Activated CD4-positive, alpha-beta T cell treated with anti-CD3 and anti-CD28 coated beads, Interleukin-2, amount 50 U/mL, for 1 hour (primary cell): ENCODE measurements at regions not wholly inside any gene's neighbourhood (a gene's known extent, or its start where the extent isn't known, plus 50 kb on each side); places are given as distances from the start of the nearest gene placed in this dataset.

ENCODE experiments used
- DNase-seq: peaks from one replicate; pipeline ENCODE4 v3.0.0-alpha.2; 2020

DNA sequence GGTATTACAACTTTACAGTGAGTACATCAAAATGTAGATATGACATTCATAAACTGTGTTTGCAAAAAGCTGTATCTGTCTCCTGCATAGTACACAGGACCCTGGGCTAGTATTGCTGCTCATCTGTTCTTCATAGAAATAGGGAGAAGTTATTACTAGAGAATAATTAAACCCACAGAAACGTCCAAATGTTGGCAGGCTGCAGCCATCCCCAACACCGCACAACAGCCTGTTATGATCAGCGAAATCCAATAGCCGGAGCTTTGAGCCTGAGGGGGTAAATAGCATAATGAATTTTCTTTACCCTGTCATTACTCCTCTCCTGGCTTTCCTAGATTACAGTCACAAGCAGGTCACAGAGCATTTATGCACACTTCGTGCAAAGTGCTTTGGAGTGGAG lies 178.0 kb downstream of the DACT1 start:
- DNase-seq: no peak

DNA sequence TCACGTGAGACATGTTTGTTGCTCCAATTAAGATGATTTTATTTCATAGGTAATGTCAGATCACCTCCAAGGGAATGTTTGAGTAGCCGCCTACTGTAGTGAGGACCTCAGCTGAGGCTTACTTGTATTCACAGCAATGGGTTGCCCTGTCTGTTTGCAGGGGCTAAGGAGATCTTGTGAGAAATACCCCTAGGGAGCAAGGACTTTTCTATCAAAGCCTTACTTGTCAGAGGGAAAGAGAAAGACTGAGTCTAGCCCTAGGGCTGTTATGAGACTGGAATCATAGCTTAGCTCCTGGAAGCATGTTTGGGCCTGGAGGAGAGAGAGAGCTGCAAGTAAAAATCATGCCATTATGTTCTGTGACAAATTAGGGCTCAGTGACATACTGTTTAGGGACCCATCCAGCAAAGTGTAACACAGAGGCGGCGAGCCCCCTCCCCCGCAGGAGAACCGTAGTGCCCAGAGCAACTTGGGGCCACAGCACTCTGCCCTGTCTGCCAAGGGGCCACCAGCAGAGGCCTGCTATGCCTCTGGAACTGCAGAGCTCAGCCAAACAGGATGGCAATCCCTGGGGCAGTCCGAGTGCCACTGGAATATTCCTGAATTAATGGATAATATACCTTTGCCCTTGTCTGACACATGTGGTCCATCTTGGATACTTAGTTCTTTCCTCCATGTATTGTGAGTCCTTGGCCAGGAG lies 178.8 kb downstream of the DACT1 start:
- no peak for DNase-seq

DNA sequence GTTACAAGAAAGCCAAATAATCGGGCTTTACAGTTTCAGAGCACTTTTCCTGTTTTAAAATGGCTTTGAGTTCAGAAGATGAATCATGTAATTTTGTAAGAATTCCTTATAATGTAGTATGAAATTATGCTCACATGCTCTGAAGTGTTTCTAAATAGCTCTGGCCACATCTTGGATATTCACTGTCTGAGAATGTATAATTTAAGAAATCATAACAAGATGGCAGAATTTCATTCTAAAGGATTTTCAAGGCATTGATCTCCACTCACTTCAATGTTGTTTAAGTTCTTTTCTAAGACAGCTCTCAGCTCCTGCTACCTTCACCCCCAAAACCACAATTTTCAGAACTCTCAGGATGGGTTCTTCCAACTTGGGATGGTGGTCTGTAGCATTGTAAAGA lies 180.1 kb downstream of the DACT1 start:
- no peak for DNase-seq

DNA sequence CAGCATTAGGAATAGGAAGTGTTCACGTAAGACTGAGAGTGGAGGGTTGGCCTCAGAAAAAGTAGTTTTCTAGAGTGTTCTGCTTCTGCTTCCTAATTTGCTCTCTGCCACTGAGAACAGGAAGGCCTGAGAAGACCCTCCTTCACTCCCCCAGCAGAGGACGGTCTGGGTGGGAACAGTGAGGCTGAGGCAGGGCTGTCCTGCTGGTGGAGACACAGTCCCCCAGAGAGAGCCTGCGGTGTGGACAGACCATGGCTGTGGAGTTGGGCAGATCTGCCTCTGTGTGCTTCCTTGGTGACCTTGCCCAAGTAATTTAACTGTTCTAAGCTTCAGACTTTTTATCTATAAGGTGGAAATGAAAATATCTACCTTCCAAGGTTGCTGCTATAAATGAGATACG lies 182.3 kb downstream of the DACT1 start:
- DNase-seq: no peak

DNA sequence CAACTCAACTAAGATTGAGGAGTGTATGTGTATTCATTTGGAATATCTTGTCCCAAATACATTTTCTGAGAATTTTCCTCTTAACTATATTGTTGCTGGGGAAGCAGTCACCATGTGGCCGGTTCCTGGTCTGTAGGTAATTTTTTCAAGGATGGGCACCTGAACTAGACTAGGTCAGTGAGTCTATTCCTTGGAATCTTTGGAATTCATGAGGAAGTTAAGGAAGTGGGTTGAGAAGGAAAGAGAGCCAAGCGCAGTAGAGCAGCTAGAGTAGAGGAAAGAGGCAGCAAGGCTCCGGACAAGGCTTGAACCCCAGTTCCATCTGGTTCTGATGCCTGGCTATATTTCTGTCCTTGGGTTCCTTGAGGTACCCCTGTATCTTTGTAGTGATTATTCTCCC lies 183.7 kb downstream of the DACT1 start:
- no peak for DNase-seq

DNA sequence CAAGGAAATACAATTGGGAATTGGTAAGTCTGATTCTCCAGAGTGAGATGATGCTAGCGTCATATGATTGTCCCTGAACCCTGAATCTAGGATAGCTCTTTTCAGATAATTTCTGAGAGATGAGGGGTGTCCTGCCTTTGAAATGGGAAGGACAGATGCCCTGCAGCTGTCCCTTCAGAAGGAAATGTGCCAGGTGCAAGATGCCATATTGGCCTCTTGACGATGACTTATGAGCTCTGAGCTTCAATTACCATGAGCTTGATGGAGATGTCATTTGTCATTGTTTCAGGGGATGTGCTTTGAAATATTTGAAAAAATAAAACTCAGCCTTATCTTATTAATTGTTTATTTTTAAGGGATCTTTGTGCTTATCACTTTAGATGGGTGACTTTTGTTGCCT lies 185.1 kb downstream of the DACT1 start:
- DNase-seq: no peak

DNA sequence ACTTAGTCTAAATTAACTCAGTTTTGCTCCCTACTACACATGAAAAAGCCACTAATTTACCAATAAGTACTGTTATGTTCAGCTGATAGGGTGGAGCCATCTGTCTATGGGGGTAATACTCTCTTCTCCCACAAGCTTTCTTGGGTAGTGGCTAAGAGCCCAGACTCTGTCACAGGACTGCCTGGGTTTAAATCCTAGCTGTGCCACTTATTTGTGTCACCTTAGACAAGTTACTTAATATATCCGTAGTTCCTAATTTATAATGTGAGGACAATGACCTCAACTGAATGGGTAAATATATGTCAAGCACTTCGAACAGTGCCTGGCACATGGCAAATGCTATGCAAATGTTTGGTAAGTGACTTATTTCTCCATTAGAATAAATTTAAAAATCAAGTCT lies 185.6 kb downstream of the DACT1 start:
- no peak for DNase-seq

DNA sequence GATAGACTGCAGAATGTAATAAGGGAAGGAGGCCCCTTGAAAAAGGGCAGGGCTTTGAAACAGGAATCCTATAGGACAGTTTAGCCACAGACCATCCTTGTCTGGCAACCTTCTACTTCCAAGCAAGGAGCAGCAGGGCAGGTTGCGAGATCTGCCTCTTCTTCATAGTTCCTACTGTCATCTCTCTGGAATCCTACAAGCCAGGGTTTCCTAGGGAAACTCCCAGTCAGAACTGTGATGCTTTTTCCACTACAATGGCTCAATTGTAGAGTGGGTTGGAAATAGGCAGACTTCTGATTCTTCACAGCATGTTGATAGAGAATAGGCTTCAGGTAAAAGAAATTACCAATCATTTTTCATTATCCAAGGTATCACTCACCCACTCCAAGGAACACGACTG lies 186.3 kb downstream of the DACT1 start:
- DNase-seq: no peak

DNA sequence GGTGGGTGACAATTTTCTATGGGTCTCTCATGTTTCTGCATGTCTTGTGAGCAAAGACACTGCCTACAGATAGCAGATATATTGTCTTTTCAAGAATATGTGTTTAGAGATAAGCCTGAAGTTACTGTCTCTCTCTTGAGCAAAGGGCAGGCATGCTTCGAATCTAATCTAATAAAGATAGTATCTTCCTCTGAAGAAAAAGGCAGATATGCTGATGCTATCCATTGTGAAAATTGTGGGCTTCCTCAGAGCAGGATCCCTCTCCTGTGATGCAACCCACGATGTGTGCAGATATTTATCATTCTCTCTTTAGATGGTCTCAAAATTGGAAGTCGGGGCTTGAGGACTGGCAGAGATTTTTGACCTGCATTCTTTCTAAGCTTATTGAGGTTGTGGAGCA lies 187.0 kb downstream of the DACT1 start:
- no peak for DNase-seq

DNA sequence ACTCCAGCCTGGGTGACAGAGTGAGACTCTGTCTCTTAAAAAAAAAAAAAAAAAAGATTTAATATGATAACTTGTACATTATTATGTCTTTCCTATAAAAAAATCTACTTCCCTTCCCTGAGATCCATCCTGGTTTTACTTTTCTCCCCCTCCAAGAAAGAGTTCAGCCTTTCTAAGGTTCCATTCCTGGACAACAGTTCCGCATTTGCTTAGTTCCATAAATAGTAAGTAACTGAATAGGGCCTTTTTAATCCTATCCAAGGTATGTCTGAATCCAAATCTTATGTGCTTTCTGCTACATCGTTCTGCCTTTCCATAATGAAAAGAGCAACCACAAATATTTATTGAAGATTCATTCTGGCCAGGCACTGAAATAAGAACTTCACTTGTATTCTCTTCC lies 187.8 kb downstream of the DACT1 start:
- no peak for DNase-seq

DNA sequence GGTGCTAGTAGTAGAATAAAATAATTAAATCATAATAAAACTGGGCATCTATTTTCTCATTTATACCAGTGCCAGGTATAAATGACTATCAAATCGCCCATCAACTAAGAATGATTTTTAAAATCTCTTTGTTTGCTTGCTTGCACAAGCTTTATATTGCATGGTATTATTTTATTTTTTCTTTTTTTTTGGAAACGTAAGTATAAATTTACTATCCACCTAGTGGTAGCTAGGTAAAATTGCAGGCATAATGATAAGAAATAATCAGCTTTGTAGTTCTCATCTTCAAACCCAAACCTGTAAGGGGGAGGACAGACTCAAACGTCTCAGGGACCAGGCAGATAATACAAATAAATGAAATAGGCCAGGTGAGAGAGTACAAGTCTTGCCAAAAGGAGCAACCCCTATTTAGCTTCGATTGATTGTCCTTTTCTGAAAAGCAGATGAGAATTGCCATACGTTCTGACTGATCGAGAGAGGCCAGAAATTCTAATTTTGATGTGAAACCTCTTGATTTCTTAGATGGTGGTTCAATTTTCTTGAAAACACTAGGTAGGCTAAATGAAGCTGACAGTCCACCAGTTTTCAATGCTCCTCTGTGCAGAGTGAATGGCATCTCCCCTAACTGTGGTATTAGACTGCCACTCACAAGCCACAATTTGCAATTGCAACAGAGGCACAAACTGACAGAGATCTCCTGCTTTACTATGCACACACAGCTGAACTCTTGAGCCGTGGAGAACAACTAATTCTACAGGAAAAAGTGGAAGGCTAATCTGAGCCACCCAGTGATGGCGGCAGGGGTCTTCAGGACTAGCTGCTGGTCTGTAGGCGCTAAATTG lies 189.3 kb downstream of the DACT1 start:
- no peak for DNase-seq

DNA sequence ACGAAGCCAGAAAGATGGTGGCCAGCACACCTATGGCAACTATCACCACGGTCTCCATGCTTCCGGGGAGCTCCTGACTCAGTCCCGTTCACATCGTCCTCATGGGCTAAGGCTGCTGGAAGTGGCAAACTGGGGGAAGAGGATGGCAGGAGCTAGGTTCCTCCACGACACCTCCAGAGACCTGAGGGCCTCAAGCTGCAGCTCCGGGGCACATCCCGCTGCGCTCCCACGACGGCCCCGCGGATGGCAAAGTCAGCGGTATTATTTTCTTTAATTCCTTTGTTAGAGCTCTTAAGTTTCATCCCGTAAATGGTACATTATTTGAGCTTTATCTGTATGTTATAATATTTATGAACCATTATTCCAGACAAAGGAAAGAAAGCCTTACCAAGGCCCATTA lies 190.5 kb downstream of the DACT1 start:
- DNase-seq: no peak

DNA sequence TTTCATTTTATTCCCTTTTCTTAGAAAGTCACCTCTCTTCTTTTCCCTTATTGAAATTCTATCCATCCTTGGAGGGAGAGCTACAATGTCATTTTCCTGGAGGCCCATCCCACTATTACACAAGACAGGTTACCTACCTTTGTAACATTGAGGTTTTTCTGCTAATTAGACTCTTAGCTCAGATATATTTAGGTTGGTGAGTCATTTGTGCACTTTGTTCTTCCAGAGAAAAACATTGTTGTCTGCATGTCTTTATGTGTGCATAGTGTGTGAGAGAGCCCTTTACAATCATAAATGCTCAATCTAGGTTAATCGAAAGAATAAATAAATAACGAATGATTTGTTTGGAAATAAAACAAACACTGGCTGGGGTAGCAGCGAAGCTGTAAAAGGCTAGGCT lies 191.8 kb downstream of the DACT1 start:
- DNase-seq: no peak

DNA sequence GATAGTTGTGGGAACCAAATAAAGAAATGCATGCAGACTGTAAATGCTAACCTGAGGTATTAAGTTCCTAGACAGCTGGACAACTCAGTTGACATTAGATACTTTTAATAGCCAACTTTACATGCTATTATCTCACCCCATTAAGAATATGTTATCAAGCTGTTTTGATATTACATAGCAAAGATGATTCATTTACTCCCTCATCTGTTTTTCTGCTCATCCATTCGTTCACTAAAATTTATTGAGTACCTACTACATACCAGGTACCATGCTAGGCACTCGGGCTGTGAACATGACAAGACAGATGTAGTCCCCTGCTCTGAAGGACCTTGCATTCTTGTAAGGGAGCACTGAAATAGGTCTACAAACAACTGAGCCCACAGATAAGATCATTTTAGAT lies 192.4 kb downstream of the DACT1 start:
- no peak for DNase-seq

DNA sequence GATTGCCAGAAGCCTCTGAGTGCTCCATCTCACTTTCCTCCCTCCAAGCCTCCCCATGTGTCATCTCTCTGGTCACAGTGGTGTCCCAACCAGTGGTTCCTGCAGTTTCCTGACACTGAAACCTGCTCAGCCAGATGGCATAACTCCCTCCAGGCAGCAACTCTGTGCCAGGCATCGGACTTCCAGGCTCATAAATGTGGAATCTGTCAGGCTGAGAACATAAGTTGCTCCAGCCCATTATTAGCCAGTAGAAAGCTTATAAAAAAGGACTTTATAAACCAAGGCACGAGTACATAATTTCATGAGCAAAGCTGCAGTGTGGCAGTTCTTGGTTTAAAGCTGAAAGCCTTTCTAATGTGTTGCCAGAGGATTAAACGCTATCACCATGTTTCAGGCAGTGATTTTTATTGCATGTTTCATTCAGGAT lies 194.3 kb downstream of the DACT1 start:
- DNase-seq: no peak

DNA sequence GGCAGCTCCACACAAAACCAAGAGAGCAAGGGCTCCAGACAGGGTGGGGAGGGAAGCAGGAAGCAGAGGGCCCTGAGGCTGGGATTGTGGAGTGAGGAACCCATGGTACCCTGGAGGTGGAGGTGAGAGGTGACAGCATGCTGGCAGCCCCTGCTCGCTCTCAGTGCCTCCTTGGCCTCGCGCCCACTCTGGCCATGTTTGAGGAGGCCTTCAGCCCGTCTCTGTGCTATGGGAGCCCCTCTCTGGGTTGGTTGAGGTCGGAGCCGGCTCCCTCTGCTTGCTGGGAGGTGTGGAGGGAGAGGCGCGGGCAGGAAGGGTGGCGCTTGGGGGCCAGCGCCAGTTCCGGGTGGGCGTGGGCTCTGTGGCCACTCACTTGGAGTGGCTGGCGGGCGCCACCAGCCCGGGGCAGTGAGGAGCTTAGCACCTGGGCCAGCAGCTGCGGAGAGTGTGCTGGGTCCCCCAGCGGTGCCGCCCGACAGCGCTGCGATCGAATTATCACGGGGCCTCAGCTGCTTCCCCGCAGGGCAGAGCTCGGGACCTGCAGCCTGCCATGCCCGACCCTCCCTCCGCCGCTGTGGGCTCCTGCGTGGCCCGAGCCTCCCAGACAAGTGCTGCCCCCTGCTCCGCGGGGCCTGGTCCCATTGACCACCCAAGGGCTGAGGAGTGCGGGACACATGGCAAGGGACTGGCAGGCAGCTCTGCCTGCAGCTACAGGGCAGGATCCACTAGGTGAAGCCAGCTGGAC lies 196.0 kb downstream of the DACT1 start:
- no peak for DNase-seq

DNA sequence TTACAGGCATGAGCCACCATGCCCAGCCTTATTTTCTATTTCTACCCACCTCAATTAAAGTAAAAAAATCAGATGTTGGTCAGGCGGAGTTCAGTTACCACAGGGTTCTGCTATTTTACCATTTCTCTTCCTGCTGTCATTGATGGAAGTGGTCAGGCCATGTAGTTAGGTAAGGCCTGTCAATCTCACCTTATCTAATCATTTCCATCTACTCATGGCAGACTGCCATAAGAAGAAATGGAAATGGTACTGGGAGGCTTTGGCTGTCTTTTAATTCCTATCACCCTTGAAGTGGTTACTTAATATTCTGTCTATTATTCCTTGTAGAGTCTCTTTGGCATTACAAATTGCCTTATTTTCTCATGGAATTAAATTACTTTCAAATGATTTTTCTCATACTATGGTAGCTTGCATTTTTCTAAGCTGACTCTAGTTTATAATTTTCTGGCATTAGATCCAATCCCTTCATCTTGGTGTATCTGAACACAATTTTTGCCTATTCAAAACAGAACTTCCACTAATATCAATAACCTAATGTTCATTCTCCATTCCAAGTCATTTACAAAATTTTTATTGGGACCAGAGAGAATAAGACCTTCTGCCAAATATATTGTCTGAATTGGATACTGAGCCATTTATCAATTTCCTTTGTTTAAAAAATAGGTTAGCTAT lies 198.7 kb downstream of the DACT1 start:
- DNase-seq: no peak

DNA sequence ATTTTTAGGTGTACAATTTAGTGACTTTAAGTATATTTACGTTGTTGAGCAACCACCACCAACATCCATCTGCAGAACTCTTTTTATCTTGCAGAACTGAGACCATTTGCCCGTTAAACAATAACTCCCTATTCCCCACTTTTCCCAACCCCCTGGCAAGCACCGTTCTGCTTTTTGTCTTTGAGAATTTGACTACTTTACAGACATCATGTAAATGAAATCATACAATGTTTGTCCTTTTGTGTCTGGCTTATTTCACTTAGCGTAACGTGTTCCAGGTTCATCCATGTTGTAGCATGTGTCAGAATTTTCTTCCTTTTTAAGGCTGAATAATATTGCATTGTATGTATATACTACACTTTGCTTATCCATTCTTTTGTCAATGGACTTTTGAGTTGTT lies 201.5 kb downstream of the DACT1 start:
- no peak for DNase-seq

DNA sequence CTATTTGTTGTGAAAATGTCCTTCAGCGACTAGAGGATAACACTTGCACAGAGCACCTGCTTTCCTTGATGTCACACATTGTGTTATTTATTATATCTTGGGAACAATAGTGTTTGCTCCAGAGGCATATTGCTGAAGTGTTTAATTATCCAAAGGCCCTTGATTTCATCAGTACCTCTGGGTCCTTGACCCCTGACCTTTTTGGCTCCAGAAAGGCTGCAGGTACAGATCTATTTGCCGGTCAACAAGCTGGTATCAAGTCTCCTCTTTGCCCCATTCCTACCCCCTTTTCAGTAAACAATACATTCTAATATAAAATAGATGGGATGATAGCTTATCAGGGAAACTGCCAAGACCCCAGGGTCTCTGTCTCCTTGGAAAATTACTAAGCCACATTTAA lies 206.8 kb downstream of the DACT1 start:
- no peak for DNase-seq

DNA sequence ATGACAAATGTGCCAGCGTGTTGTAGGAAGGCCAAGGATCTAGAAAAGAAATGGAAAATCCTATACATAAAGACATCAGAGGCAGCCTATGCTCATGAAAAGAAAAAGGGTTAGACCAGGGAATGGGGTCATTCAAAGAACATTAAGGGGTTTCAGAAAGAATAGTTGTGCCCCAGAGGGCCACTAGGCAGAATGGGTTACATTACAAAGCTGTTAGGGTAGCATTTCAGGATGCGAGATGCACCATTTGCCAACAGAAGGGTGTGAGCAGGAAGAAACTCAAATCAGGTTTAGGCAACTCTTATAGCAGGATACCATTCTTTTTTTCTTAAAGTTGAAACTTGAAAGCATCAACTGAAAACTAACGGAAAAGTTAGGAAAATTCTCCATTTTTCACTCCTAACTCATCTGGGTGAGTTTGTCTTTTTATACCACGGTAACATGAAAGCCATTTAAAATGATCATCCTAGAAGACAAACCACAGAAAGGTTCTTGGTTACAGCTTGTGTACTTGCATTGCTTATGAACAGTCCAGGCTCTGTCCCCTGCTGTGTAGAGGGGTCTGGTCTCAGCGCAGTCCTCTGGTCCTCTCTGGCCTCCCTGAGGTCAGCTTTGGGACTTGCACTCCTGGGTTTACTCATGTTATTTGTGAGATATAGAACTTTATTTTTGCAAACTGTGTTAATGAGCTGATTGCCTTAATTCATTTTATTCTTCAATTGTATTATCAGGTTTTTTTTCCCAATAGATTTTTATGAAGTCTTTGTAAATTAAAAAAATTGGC lies 209.1 kb downstream of the DACT1 start:
- DNase-seq: no peak

DNA sequence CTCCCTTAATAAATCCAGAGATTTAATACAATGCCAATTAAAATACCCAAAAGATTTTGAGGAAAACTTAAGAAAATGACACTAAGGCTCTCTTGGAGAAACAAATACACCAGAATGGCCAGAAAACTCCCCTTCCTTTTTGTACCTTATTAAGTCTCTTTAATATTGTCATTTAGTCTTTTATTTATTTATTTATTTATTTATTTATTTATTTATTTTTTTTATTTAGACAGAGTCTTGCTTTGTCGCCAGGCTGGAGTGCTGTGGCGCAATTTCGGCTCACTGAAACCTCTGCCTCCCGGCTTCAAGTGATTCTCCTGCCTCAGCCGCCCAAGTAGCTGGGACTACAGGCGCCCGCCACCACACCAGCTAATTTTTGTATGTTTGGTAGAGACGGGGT lies 210.6 kb downstream of the DACT1 start:
- no peak for DNase-seq

DNA sequence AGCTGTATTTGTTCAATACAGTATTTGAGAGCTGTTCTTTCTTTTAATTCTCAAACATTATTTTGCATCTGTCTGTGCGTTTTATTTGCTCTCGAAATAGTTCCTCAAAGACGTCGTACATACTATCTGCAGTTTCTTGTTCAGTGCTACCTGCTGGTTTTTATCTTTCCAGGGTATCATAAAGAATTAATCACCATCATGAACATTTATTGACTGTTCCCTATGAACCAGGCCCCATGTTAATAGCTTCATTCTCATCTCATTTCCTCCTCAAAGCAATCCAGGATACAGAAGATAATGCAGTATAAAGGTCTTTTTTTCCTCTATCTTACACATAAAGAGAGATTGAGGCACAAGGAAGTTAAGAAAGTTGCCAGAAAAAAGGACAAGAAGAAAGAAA lies 211.8 kb downstream of the DACT1 start:
- no peak for DNase-seq

DNA sequence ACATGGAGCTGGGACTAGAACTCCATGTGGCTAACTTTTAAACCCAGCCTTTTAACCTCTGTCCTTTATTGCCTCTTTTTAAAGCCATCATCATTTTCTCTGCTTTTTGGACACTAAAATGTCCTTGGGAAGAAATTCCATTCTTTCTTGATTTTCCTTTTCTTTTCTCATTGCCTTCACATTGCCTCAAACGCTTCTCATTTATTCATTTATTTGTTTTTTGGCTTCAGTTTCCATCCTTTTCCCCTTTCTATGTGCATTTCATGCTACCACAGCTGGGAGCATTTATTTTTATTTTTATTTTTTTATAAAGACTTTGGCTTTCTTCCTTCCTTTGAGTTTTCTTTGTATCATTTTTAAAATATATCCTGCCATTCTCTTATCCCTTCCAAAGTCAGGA lies 212.2 kb downstream of the DACT1 start:
- DNase-seq: no peak
